CD14-positive monocyte (primary cell): ENCODE measurements at regions not wholly inside any gene's neighbourhood (a gene's known extent, or its start where the extent isn't known, plus 50 kb on each side); places are given as distances from the start of the nearest gene placed in this dataset.

ENCODE experiments used
- DNase-seq, 3 donors: peaks; one replicate each; pipeline ENCODE4 v3.0.0-alpha.2; 2011 to 2022
- H2AFZ ChIP-seq: 2 replicates; pipeline ENCODE4 v1.6.0; 2012; ENCODE audit warnings: mild to moderate bottlenecking, low read depth, low read length, inconsistent platforms; ENCODE audit not compliant: insufficient read depth, poor library complexity, severe bottlenecking
- H3K27ac ChIP-seq, 2 donors: 1 replicate in 1 of 2; 2 replicates in 1 of 2; pipeline ENCODE4 v1.5.1; 2012 to 2013; ENCODE audit warnings: low read length in 2 of 2, control low read depth in 1 of 2, inconsistent platforms in 1 of 2, low read depth in 1 of 2, mild to moderate bottlenecking in 1 of 2
- H3K27me3 ChIP-seq, 2 donors: one replicate each; pipeline versions ENCODE4 v1.6.0 to v1.6.1; 2011 to 2013; ENCODE audit warnings: low read length in 2 of 2; ENCODE audit not compliant: control insufficient read depth in 2 of 2, insufficient read depth in 2 of 2
- H3K36me3 ChIP-seq, 2 donors: replicated peaks in 1 of 2; 1 replicate in 1 of 2; 2 replicates in 1 of 2; pipeline versions ENCODE4 v1.5.1 to v1.6.1; 2012 to 2013; ENCODE audit warnings: low read length in 2 of 2, control low read depth in 1 of 2, inconsistent platforms in 1 of 2, mild to moderate bottlenecking in 1 of 2; ENCODE audit not compliant: insufficient read depth in 2 of 2, control insufficient read depth in 1 of 2
- H3K4me1 ChIP-seq, 2 donors: 1 replicate in 1 of 2; 2 replicates in 1 of 2; pipeline versions ENCODE4 v1.5.1 to v1.6.1; 2012 to 2013; ENCODE audit warnings: low read length in 2 of 2, control low read depth in 1 of 2, inconsistent platforms in 1 of 2, mild to moderate bottlenecking in 1 of 2, moderate library complexity in 1 of 2; ENCODE audit not compliant: insufficient read depth in 2 of 2, control insufficient read depth in 1 of 2
- H3K4me2 ChIP-seq: replicated peaks from 2 replicates; pipeline ENCODE3; 2012; ENCODE audit warnings: low read length, moderate library complexity, mild to moderate bottlenecking; ENCODE audit not compliant: poor library complexity, severe bottlenecking; ENCODE audit errors: extremely low read depth
- H3K4me3 ChIP-seq, 3 experiments: fragments of 200-600 bp in 1 of 3; sonication (generic) in 1 of 3; replicated peaks in 1 of 3; 1 replicate in 2 of 3; 2 replicates in 1 of 3; pipeline ENCODE4 v1.5.1; 2011 to 2013; ENCODE audit warnings: low read length in 3 of 3, mild to moderate bottlenecking in 3 of 3, control low read depth in 2 of 3, low read depth in 2 of 3, inconsistent platforms in 1 of 3, moderate library complexity in 1 of 3
- H3K79me2 ChIP-seq: 2 replicates; pipeline ENCODE4 v1.6.0; 2012; ENCODE audit warnings: mild to moderate bottlenecking, control low read depth, inconsistent platforms, low read length, moderate library complexity; ENCODE audit not compliant: insufficient read depth
- H3K9ac ChIP-seq: 2 replicates; pipeline ENCODE4 v1.6.0; 2017; ENCODE audit warnings: low read length, mild to moderate bottlenecking; ENCODE audit not compliant: insufficient read depth, poor library complexity, severe bottlenecking
- H3K9me3 ChIP-seq, 2 donors: replicated peaks in 1 of 2; 1 replicate in 1 of 2; 2 replicates in 1 of 2; pipeline versions ENCODE4 v1.5.1 to v1.6.1; 2012 to 2013; ENCODE audit warnings: low read length in 2 of 2, control low read depth in 1 of 2; ENCODE audit not compliant: control insufficient read depth in 1 of 2, insufficient read depth in 1 of 2
- H4K20me1 ChIP-seq: 2 replicates; pipeline ENCODE4 v1.6.0; 2012; ENCODE audit warnings: mild to moderate bottlenecking, low read length, control low read depth, moderate library complexity; ENCODE audit not compliant: insufficient read depth
- H3K27ac Mint-ChIP-seq, 7 donors: one replicate each; pipeline ENCODE4 v1.8.0; 2020; ENCODE audit warnings: mild to moderate bottlenecking in 7 of 7, mixed read lengths in 7 of 7, moderate library complexity in 6 of 7, inconsistent platforms in 2 of 7
- H3K27me3 Mint-ChIP-seq, 3 donors: one replicate each; pipeline ENCODE4 v1.8.0; 2021 to 2022; ENCODE audit warnings: low read depth in 3 of 3, mild to moderate bottlenecking in 3 of 3, mixed read lengths in 3 of 3, moderate library complexity in 3 of 3, inconsistent platforms in 1 of 3
- H3K36me3 Mint-ChIP-seq, 2 donors: one replicate each; pipeline ENCODE4 v1.8.0; 2020; ENCODE audit warnings: mixed read lengths in 2 of 2, inconsistent platforms in 1 of 2, mild to moderate bottlenecking in 1 of 2
- H3K4me1 Mint-ChIP-seq: one replicate; pipeline ENCODE4 v1.8.0; 2020; ENCODE audit warnings: mild to moderate bottlenecking, mixed read lengths
- H3K4me3 Mint-ChIP-seq, 2 donors: one replicate each; pipeline ENCODE4 v1.8.0; 2020; ENCODE audit warnings: mild to moderate bottlenecking in 2 of 2, mixed read lengths in 2 of 2, moderate library complexity in 1 of 2
- H3K9me3 Mint-ChIP-seq, 7 donors: one replicate each; pipeline ENCODE4 v1.8.0; 2020 to 2022; ENCODE audit warnings: mixed read lengths in 7 of 7, mild to moderate bottlenecking in 6 of 7, moderate library complexity in 6 of 7, inconsistent platforms in 2 of 7
- CTCF ChIP-seq: fragments of 200-600 bp; IDR thresholded peaks from one replicate; pipeline ENCODE4 v1.8.0; 2022; ENCODE audit warnings: antibody characterized with exemption, mild to moderate bottlenecking
- WGBS: methylation state at CpG from one replicate; pipeline ENCODE4 v1.1.5; 2013; ENCODE audit warnings: missing lambda C conversion rate; ENCODE audit not compliant: insufficient coverage; 5-methylcytosine and 5-hydroxymethylcytosine counted together
- intact Hi-C, 2 donors: fragments of 100-400 bp; cut with micrococcal nuclease; formaldehyde crosslinking; loops; one replicate each; pipeline versions ENCODE4 v1.15.0 to v1.15.1; 2023

- H3K4me3 Mint-ChIP-seq: no peak overlapping the region
- no peak overlapping the region for H3K27ac Mint-ChIP-seq
- no peak overlapping the region for H3K4me3 ChIP-seq
- H3K27ac ChIP-seq: no peak overlapping the region
- no peak overlapping the region for H3K4me2 ChIP-seq
- H3K9ac ChIP-seq: no peak overlapping the region
- no peaks in the 10 kb centered on the region for H3K9me3 ChIP-seq
- H3K27me3 Mint-ChIP-seq: peaks cover 17 to 21% (median 19%) of the 10 kb centered on the region in 3 donors
- H3K36me3 Mint-ChIP-seq: no peaks in the 10 kb centered on the region
- no peak for TF ChIP-seq CTCF
- no peak for DNase-seq
- no peaks in the 10 kb centered on the region for H3K79me2 ChIP-seq
- H4K20me1 ChIP-seq: no peaks in the 10 kb centered on the region
- 95% methylated on average over 13 of the region's 18 CpGs for WGBS
- no peaks in the 10 kb centered on the region for H3K27me3 ChIP-seq
- no peaks in the 10 kb centered on the region for H3K36me3 ChIP-seq
- H3K9me3 Mint-ChIP-seq: peaks cover 0 to 3% (median 1%) of the 10 kb centered on the region in 7 donors
- H3K4me1 Mint-ChIP-seq: peaks cover 11% of the 10 kb centered on the region
- intact Hi-C loops: no loop called here
- peaks cover 0 to 4% of the 10 kb centered on the region in 2 donors for H3K4me1 ChIP-seq
- H2AFZ ChIP-seq: no peak overlapping the region
These were observed 93.6 kb upstream of the ZNF507 start for GRCh38 chr19:32251634-32252332.

GRCh38 chr19:32252333-32252669 lies 93.1 kb upstream of the ZNF507 start:
- 96% methylated on average over 10 of the region's 11 CpGs for WGBS

More at GRCh38 chr19:32252333-32252669, 93.1 kb upstream of the ZNF507 start:
- no peaks in the 10 kb centered on the region for H3K36me3 ChIP-seq
- H2AFZ ChIP-seq: no peak overlapping the region
- H3K4me1 ChIP-seq: peaks cover 0 to 4% of the 10 kb centered on the region in 2 donors
- H3K27ac Mint-ChIP-seq: no peak overlapping the region
- no peak overlapping the region for H3K27ac ChIP-seq
- no peak overlapping the region for H3K4me3 ChIP-seq
- H3K9ac ChIP-seq: no peak overlapping the region
- H4K20me1 ChIP-seq: no peaks in the 10 kb centered on the region
- peaks cover 21 to 26% (median 22%) of the 10 kb centered on the region in 3 donors for H3K27me3 Mint-ChIP-seq
- no peaks in the 10 kb centered on the region for H3K79me2 ChIP-seq
- H3K4me3 Mint-ChIP-seq: no peak overlapping the region
- TF ChIP-seq CTCF: no peak
- H3K4me1 Mint-ChIP-seq: peaks cover 11% of the 10 kb centered on the region
- H3K4me2 ChIP-seq: no peak overlapping the region
- H3K36me3 Mint-ChIP-seq: no peaks in the 10 kb centered on the region
- H3K9me3 ChIP-seq: no peaks in the 10 kb centered on the region
- peaks cover 0 to 3% (median 1%) of the 10 kb centered on the region in 7 donors for H3K9me3 Mint-ChIP-seq
- intact Hi-C loops: no loop called here
- no peaks in the 10 kb centered on the region for H3K27me3 ChIP-seq
- no peak for DNase-seq
